GM23248 (cell line): ENCODE measurements at regions not wholly inside any gene's neighbourhood (a gene's known extent, or its start where the extent isn't known, plus 50 kb on each side); places are given as distances from the start of the nearest gene placed in this dataset.

Experiments
- EZH2 ChIP-seq: fragments of 200-600 bp; sonication (generic); IDR thresholded peaks from 2 replicates; pipeline ENCODE4 v1.6.1; 2018; ENCODE audit warnings: antibody characterized with exemption, mild to moderate bottlenecking; ENCODE audit not compliant: insufficient read depth, poor library complexity, severe bottlenecking
- EZH2phosphoT487 ChIP-seq: fragments of 200-600 bp; sonication (generic); IDR thresholded peaks from 2 replicates; pipeline ENCODE4 v1.6.1; 2018; ENCODE audit warnings: antibody characterized with exemption, moderate library complexity, mild to moderate bottlenecking, low read depth; ENCODE audit not compliant: insufficient read depth

GRCh38 chr1:239297910-239298309 is 88.5 kb upstream of the CHRM3 start:
- TF ChIP-seq EZH2 (no peak), EZH2phosphoT487 (no peak)
